WERI-Rb-1 (cell line): ENCODE measurements at regions not wholly inside any gene's neighbourhood (a gene's known extent, or its start where the extent isn't known, plus 50 kb on each side); places are given as distances from the start of the nearest gene placed in this dataset.

Experiments
- DNase-seq: peaks from one replicate; pipeline ENCODE4 v3.0.0-alpha.2; 2020
- H3K27ac ChIP-seq: fragments of 250-450 bp; sonication (Bioruptor Pico); 2 replicates; pipeline ENCODE4 v1.5.1; 2020; ENCODE audit warnings: mild to moderate bottlenecking, moderate library complexity
- H3K27me3 ChIP-seq: fragments of 250-450 bp; sonication (Bioruptor Pico); 2 replicates; pipeline ENCODE4 v1.5.1; 2021; ENCODE audit warnings: mild to moderate bottlenecking, low read depth, moderate library complexity; ENCODE audit not compliant: insufficient read depth, severe bottlenecking
- H3K36me3 ChIP-seq: fragments of 250-450 bp; sonication (Bioruptor Pico); 2 replicates; pipeline ENCODE4 v1.5.1; 2020; ENCODE audit warnings: mild to moderate bottlenecking, moderate library complexity
- H3K4me3 ChIP-seq: 2 replicates; pipeline ENCODE4 v1.5.1; 2011; ENCODE audit warnings: low read depth, mild to moderate bottlenecking, control low read depth, low read length
- H3K9me3 ChIP-seq: fragments of 250-450 bp; sonication (Bioruptor Pico); 2 replicates; pipeline ENCODE4 v1.5.1; 2021; ENCODE audit warnings: mild to moderate bottlenecking, moderate library complexity; ENCODE audit not compliant: severe bottlenecking
- TF ChIP-seq, protein P1 (sequence below): IDR thresholded peaks from 2 replicates; pipeline ENCODE4 v1.5.1; 2011; ENCODE audit warnings: low read depth, mild to moderate bottlenecking, control low read depth, inconsistent platforms, low read length

DNA sequence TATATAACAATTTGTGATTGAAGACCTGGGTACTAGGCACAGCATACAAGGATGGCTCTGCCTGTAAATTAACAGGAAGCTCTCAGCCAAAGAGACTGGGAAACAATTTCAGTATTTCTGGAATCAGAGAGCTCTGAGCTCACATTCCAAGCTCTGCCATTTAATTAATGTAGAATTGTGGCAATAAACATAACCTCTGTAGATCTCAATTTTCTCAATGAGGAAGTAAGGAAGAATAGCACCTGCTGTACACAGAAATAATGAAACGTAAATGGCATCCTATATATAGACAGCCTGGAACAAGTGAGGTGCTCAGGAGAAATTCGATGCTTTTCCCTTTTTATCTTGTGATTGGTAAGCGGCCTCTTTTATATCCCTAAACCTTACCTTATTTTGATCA lies 538.5 kb upstream of the JAG1 start:
- Histone ChIP-seq H3K27me3 (no peaks in the 10 kb centered on the region), H3K9me3 (no peaks in the 10 kb centered on the region), H3K36me3 (no peaks in the 10 kb centered on the region), H3K4me3 (no peak overlapping the region), H3K27ac (no peak overlapping the region)
- no peak for DNase-seq
- TF ChIP-seq, protein P1, sequence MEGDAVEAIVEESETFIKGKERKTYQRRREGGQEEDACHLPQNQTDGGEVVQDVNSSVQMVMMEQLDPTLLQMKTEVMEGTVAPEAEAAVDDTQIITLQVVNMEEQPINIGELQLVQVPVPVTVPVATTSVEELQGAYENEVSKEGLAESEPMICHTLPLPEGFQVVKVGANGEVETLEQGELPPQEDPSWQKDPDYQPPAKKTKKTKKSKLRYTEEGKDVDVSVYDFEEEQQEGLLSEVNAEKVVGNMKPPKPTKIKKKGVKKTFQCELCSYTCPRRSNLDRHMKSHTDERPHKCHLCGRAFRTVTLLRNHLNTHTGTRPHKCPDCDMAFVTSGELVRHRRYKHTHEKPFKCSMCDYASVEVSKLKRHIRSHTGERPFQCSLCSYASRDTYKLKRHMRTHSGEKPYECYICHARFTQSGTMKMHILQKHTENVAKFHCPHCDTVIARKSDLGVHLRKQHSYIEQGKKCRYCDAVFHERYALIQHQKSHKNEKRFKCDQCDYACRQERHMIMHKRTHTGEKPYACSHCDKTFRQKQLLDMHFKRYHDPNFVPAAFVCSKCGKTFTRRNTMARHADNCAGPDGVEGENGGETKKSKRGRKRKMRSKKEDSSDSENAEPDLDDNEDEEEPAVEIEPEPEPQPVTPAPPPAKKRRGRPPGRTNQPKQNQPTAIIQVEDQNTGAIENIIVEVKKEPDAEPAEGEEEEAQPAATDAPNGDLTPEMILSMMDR, result no peak

DNA sequence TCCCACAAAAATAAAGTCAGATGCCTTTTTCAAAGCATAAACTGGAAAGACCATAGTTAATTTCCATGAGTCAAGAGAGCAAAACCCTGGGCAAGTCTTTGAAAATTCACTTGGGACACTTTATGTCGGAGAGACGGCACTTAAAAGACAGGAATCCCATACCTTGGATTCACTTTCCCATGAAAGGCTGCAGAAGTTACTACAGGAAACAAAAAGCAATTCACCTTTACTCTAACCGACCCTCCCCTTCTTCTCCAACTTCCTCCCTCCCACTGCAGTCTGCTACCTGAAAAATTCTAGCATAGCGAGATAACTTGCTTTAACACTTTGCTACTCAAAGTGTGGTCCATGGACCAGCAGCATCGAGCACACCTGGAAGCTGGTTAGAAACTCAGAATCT lies 539.1 kb upstream of the JAG1 start:
- TF ChIP-seq, protein P1, result no peak
- DNase-seq, result no peak
- no peaks in the 10 kb centered on the region for H3K9me3 ChIP-seq
- H3K4me3 ChIP-seq, result no peak overlapping the region
- no peak overlapping the region for H3K27ac ChIP-seq
- H3K36me3 ChIP-seq, result no peaks in the 10 kb centered on the region
- no peaks in the 10 kb centered on the region for H3K27me3 ChIP-seq

DNA sequence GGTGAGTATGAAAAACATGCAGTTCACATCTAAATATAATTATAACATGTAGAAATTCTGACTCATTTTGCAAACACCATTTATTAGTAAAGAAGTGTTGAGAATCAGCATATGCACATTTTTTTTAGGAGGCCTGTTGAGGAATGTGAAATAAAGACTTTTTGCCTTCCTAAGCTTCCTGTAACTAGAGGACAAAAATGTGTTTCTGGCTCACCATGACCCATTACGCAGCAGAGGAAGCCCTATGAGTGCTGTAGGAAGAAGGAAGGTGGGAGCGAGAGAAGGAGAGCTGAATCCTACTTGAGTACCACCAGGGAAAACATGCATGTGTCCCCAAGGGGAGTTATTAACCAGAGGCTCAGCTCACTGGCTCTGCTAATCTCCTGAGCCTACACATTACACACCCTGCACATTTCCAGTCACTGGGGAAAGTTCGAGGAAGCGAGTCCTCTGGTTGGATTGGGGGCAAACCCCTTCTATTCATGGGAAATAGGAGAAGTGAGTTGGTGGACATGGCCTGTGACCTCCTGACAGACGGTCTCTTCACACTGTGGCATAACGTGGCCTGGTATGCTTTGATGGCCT lies 540.5 kb upstream of the JAG1 start:
- Histone ChIP-seq H3K27me3 (no peaks in the 10 kb centered on the region), H3K9me3 (no peaks in the 10 kb centered on the region), H3K27ac (no peak overlapping the region), H3K36me3 (no peaks in the 10 kb centered on the region), H3K4me3 (peak overlapping the region; percentile 26)
- peak; percentile 24 for DNase-seq
- TF ChIP-seq, protein P1, result no peak

DNA sequence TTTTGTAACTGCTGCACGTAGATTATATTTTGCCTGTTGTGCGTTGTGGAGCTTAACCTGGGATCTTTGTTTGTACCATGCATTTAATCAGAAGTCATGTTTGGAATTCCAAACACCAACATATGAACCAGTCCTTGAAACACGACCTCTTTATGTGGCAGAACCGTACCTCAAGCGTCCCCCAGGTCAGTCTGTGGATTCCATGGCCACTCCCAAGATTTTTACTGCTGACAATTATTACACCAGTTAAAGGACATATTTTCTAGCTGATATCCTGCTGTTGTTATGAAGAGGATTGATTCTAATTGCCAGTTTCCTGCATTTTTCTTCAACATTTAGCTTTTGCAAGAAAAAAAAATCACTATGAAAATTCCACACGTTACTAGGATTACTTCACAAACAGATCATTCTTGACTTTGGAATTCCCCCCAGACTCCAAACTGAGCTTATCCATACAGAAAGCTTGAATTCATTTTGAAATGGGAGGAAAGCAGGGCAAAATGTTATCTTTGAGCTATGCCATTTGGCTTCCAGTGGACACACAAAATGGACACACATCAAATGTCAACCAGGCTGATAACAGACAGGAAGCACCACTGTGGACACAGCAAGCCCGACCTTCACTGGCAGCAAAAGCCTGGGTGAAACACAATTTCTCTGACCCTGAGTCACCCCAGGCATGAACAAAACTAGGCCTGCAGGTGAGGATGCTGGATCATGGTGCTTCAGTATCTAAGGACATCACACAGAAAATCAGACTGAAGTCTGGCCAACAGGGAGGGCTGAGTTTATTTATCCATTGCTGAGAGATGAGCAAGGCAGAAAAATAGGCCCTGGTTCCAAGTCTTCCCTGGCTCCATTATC lies 542.9 kb upstream of the JAG1 start:
- no peaks in the 10 kb centered on the region for H3K9me3 ChIP-seq
- H3K27me3 ChIP-seq, result no peaks in the 10 kb centered on the region
- no peak for DNase-seq
- TF ChIP-seq, protein P1, result no peak
- no peaks in the 10 kb centered on the region for H3K36me3 ChIP-seq
- H3K4me3 ChIP-seq, result no peak overlapping the region
- no peak overlapping the region for H3K27ac ChIP-seq

DNA sequence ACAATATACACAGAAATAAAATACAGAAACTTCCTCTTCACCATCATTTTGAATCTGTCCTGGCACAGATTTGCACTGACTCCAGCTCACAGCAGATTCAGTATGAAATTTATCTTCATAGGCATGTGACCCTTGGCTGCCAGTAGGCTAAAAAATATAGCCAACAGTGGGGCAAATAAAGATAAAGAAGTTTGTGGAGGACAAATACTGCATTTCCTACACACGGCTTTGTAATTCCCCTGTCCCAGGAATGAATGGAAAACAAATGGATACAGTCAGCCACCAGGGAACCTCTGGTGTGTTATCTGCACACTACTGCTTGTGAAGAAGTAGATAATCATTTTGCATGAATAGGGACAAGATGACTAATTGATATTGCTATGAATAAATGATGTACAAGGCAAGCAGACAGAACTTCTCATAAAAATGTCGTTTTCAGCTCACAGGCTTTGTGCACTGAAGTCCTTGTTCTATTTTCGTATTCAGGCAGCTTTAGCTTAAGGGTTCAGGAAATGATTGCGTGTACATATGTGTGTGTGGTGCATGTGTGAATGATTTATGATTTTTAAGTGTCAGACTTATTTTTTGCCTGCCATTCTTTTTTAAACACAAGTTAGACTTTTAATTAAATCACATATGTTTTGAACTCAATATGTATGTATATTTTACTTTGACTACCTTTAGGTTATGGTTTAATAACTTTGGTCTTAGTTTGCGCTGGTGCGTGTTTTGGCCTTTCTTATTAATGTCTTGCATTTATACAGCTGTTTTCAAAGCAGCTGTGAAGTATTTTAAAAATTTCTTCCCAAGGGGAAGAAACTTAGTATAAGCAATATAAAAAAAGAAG lies 543.8 kb upstream of the JAG1 start:
- DNase-seq, result no peak
- H3K27me3 ChIP-seq, result no peaks in the 10 kb centered on the region
- H3K27ac ChIP-seq, result no peak overlapping the region
- H3K9me3 ChIP-seq, result no peaks in the 10 kb centered on the region
- no peak overlapping the region for H3K4me3 ChIP-seq
- TF ChIP-seq, protein P1, result no peak
- no peaks in the 10 kb centered on the region for H3K36me3 ChIP-seq
